H9 (cell line): ENCODE measurements at regions not wholly inside any gene's neighbourhood (a gene's known extent, or its start where the extent isn't known, plus 50 kb on each side); places are given as distances from the start of the nearest gene placed in this dataset.

Experiments
- DNase-seq: peaks from one replicate; pipeline ENCODE4 v3.0.0-alpha.2; 2017
- H2AFZ ChIP-seq: one replicate; pipeline ENCODE4 v1.6.1; 2013; ENCODE audit warnings: mild to moderate bottlenecking, low read length, control low read depth, moderate library complexity
- H2AK5ac ChIP-seq: 2 replicates; pipeline ENCODE4 v1.6.1; 2013; ENCODE audit warnings: low read length, control low read depth, mixed read lengths; ENCODE audit not compliant: insufficient read length
- H2BK120ac ChIP-seq: one replicate; pipeline ENCODE4 v1.6.1; 2013; ENCODE audit warnings: low read depth, mild to moderate bottlenecking, low read length, control low read depth, inconsistent platforms; ENCODE audit not compliant: poor library complexity, severe bottlenecking
- H2BK12ac ChIP-seq: 2 replicates; pipeline ENCODE4 v1.6.1; 2013; ENCODE audit warnings: low read length, control low read depth, mixed read lengths, low read depth; ENCODE audit not compliant: insufficient read length
- H2BK15ac ChIP-seq: 2 replicates; pipeline ENCODE4 v1.6.1; 2013; ENCODE audit warnings: low read depth, low read length, control low read depth
- H2BK20ac ChIP-seq: one replicate; pipeline ENCODE4 v1.6.1; 2013; ENCODE audit warnings: low read depth, mild to moderate bottlenecking, low read length, control low read depth, inconsistent platforms; ENCODE audit not compliant: poor library complexity, severe bottlenecking
- H2BK5ac ChIP-seq: 2 replicates; pipeline ENCODE4 v1.6.1; 2013; ENCODE audit warnings: low read length, control low read depth, mixed read lengths; ENCODE audit not compliant: insufficient read length
- H3K14ac ChIP-seq: 2 replicates; pipeline ENCODE4 v1.6.1; 2013; ENCODE audit warnings: low read length, control low read depth; ENCODE audit not compliant: insufficient read depth
- H3K18ac ChIP-seq: 2 replicates; pipeline ENCODE4 v1.6.1; 2013; ENCODE audit warnings: low read depth, mild to moderate bottlenecking, mixed read lengths, low read length, control low read depth; ENCODE audit not compliant: insufficient read length
- H3K23ac ChIP-seq: 2 replicates; pipeline ENCODE4 v1.6.1; 2013; ENCODE audit warnings: low read length, control low read depth, mixed read lengths, low read depth; ENCODE audit not compliant: insufficient read length
- H3K23me2 ChIP-seq: 2 replicates; pipeline ENCODE4 v1.6.1; 2013; ENCODE audit warnings: low read depth, mild to moderate bottlenecking, mixed read lengths, low read length, control low read depth; ENCODE audit not compliant: insufficient read length, poor library complexity, severe bottlenecking
- H3K27ac ChIP-seq: 2 replicates; pipeline ENCODE4 v1.5.1; 2013; ENCODE audit warnings: low read length, control low read depth, mixed read lengths, low read depth; ENCODE audit not compliant: insufficient read length
- H3K27me3 ChIP-seq: 2 replicates; pipeline ENCODE4 v1.6.1; 2013; ENCODE audit warnings: low read length, control low read depth, inconsistent platforms; ENCODE audit not compliant: insufficient read depth
- H3K4ac ChIP-seq: 2 replicates; pipeline ENCODE4 v1.6.1; 2013; ENCODE audit warnings: low read depth, mild to moderate bottlenecking, control low read depth, inconsistent platforms, low read length, moderate library complexity
- H3K4me1 ChIP-seq: 2 replicates; pipeline ENCODE4 v1.6.1; 2013; ENCODE audit warnings: low read length, control low read depth, inconsistent platforms; ENCODE audit not compliant: insufficient read depth
- H3K4me2 ChIP-seq: 2 replicates; pipeline ENCODE4 v1.6.1; 2013; ENCODE audit warnings: low read length, control low read depth, mixed read lengths; ENCODE audit not compliant: insufficient read length, insufficient read depth
- H3K56ac ChIP-seq: 2 replicates; pipeline ENCODE4 v1.6.1; 2013; ENCODE audit warnings: low read depth, mild to moderate bottlenecking, mixed read lengths, low read length, control low read depth; ENCODE audit not compliant: insufficient read length
- H3K79me1 ChIP-seq: 2 replicates; pipeline ENCODE4 v1.6.1; 2013; ENCODE audit warnings: low read depth, mild to moderate bottlenecking, moderate library complexity, low read length, control low read depth, inconsistent platforms; ENCODE audit not compliant: insufficient read depth, poor library complexity, severe bottlenecking
- H3K79me2 ChIP-seq: 2 replicates; pipeline ENCODE4 v1.6.1; 2013; ENCODE audit warnings: low read length, control low read depth, inconsistent platforms; ENCODE audit not compliant: insufficient read depth
- H3K9ac ChIP-seq: 2 replicates; pipeline ENCODE4 v1.6.1; 2013; ENCODE audit warnings: low read length, control low read depth, mixed read lengths; ENCODE audit not compliant: insufficient read length; ENCODE audit errors: extremely low read depth
- H3K9me3 ChIP-seq: one replicate; pipeline ENCODE4 v1.6.1; 2013; ENCODE audit warnings: low read depth, low read length, inconsistent platforms; ENCODE audit not compliant: control insufficient read depth
- H3T11ph ChIP-seq: one replicate; pipeline ENCODE4 v1.6.1; 2013; ENCODE audit warnings: mild to moderate bottlenecking, low read length, control low read depth, inconsistent platforms
- H4K20me1 ChIP-seq: one replicate; pipeline ENCODE4 v1.6.1; 2013; ENCODE audit not compliant: control insufficient read depth, insufficient read length, insufficient read depth
- H4K5ac ChIP-seq: 2 replicates; pipeline ENCODE4 v1.6.1; 2013; ENCODE audit warnings: low read depth, mild to moderate bottlenecking, mixed read lengths, low read length, control low read depth; ENCODE audit not compliant: insufficient read length
- H4K8ac ChIP-seq: replicated peaks from 2 replicates; pipeline ENCODE4 v1.6.1; 2013; ENCODE audit warnings: low read length, control low read depth, mixed read lengths, low read depth; ENCODE audit not compliant: insufficient read length
- H4K91ac ChIP-seq: 2 replicates; pipeline ENCODE4 v1.6.1; 2013; ENCODE audit warnings: low read depth, mild to moderate bottlenecking, moderate library complexity, mixed read lengths, low read length, control low read depth; ENCODE audit not compliant: insufficient read length
- H3K27ac Mint-ChIP-seq, 3 experiments: 2 replicates in 2 of 3; 3 replicates in 1 of 3; pipeline ENCODE4 v1.8.0; 2020 to 2021; ENCODE audit warnings: mixed read lengths in 3 of 3, mild to moderate bottlenecking in 1 of 3, moderate library complexity in 1 of 3
- H3K27me3 Mint-ChIP-seq: 2 replicates; pipeline ENCODE4 v1.8.0; 2021; ENCODE audit warnings: low read depth, mild to moderate bottlenecking, moderate library complexity, mixed read lengths
- H3K36me3 Mint-ChIP-seq, 3 experiments: 2 replicates in 2 of 3; 3 replicates in 1 of 3; pipeline ENCODE4 v1.8.0; 2020 to 2021; ENCODE audit warnings: low read depth in 3 of 3, mixed read lengths in 3 of 3; ENCODE audit not compliant: insufficient read depth in 1 of 3
- H3K4me1 Mint-ChIP-seq, 2 experiments: 2 replicates each; pipeline ENCODE4 v1.8.0; 2020; ENCODE audit warnings: mixed read lengths in 2 of 2
- H3K4me3 Mint-ChIP-seq, 2 experiments: 2 replicates in 1 of 2; 3 replicates in 1 of 2; pipeline ENCODE4 v1.8.0; 2020 to 2021; ENCODE audit warnings: mild to moderate bottlenecking in 2 of 2, mixed read lengths in 2 of 2, moderate library complexity in 1 of 2
- H3K9me3 Mint-ChIP-seq, 2 experiments: 2 replicates in 1 of 2; 3 replicates in 1 of 2; pipeline ENCODE4 v1.8.0; 2020; ENCODE audit warnings: mild to moderate bottlenecking in 2 of 2, mixed read lengths in 2 of 2, moderate library complexity in 1 of 2
- WGBS: extraction: QIAGEN DNeasy Blood & Tissue Kit; methylation state at CpG from one replicate; pipeline ENCODE4 v1.1.7; 2013; ENCODE audit warnings: missing lambda C conversion rate, low lambda C conversion rate, mixed read lengths; ENCODE audit not compliant: insufficient read length; ENCODE audit errors: extremely low coverage; 5-methylcytosine and 5-hydroxymethylcytosine counted together
- TF ChIP-seq, protein P1 (sequence below): fragments of 200-600 bp; sonication (generic); conservative IDR thresholded peaks from 3 replicates; pipeline ENCODE4 v1.8.0; 2021; ENCODE audit warnings: antibody characterized with exemption, mild to moderate bottlenecking

DNA sequence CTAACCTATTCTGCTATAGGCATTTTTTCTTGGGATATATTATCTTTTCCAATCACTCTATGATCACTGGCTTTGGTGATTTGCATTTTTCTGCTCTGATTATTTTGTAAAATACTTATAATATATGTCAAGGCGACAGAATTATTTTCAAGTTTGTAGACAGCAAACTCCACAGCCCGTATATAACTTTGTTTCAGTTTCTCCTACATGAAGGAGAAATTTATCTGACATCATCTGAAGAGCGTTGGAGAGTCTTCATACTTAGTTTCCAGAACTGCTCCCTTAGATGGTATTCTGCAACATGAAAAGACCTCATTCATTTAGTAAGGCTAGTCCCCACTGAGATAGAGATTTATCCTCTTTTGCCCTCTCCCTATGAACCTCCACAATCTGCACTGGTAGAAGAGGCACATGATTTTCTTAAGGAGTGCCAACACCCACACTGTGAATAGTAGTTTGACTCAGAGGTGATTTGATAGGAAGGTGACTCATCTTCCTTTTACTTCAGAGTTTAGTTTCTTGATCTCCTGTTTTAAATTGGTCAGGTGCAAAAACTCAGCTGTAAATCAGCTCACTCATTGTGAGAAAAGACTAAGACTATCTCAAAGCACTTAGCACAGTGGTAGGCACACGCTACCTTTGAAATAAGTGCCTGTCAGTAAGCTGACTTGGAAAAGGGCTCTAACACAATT, 1848.6 kb upstream of the CELF4 start:
- Histone ChIP-seq H2BK20ac (no peak overlapping the region), H3K27me3 (no peaks in the 10 kb centered on the region), H3K23ac (no peak overlapping the region), H3K4ac (no peak overlapping the region), H3K79me1 (no peaks in the 10 kb centered on the region), H2BK5ac (no peak overlapping the region), H3K23me2 (no peaks in the 10 kb centered on the region), H3K4me1 (no peaks in the 10 kb centered on the region; the same call in 1 of the 2 replicates), H3K79me2 (no peaks in the 10 kb centered on the region), H2BK12ac (no peak overlapping the region), H4K91ac (no peak overlapping the region), H3K4me2 (no peak overlapping the region), H2BK120ac (no peak overlapping the region), H3K14ac (no peak overlapping the region), H2AFZ (no peak overlapping the region), H3K56ac (no peak overlapping the region), H3K27ac (no peak overlapping the region), H3K9ac (no peak overlapping the region), H4K20me1 (no peaks in the 10 kb centered on the region), H2BK15ac (no peak overlapping the region), H2AK5ac (no peak overlapping the region), H4K5ac (no peak overlapping the region), H3K18ac (no peak overlapping the region), H3T11ph (no peak overlapping the region), H3K9me3 (no peaks in the 10 kb centered on the region), H4K8ac (no peak overlapping the region)
- Mint-ChIP-seq H3K36me3 (no peaks in the 10 kb centered on the region), H3K27ac (no peak overlapping the region; a peak in 1 of 7 replicates), H3K9me3 (no peaks in the 10 kb centered on the region), H3K4me1 (peaks cover 4% of the 10 kb centered on the region in 2 experiments; a peak in 2 of 4 replicates), H3K27me3 (no peaks in the 10 kb centered on the region), H3K4me3 (no peak overlapping the region)
- WGBS, result no CpG with 5 or more reads among the region's 4 CpGs
- TF ChIP-seq, protein P1, sequence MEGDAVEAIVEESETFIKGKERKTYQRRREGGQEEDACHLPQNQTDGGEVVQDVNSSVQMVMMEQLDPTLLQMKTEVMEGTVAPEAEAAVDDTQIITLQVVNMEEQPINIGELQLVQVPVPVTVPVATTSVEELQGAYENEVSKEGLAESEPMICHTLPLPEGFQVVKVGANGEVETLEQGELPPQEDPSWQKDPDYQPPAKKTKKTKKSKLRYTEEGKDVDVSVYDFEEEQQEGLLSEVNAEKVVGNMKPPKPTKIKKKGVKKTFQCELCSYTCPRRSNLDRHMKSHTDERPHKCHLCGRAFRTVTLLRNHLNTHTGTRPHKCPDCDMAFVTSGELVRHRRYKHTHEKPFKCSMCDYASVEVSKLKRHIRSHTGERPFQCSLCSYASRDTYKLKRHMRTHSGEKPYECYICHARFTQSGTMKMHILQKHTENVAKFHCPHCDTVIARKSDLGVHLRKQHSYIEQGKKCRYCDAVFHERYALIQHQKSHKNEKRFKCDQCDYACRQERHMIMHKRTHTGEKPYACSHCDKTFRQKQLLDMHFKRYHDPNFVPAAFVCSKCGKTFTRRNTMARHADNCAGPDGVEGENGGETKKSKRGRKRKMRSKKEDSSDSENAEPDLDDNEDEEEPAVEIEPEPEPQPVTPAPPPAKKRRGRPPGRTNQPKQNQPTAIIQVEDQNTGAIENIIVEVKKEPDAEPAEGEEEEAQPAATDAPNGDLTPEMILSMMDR, result no peak
- DNase-seq, result no peak
